ENCODE measurements at regions not wholly inside any gene's neighbourhood (a gene's known extent, or its start where the extent isn't known, plus 50 kb on each side); places are given as distances from the start of the nearest gene placed in this dataset.
"Not testable (repeated sequence)": the region's sequence is repeated elsewhere in the genome, so short reads cannot be mapped to it uniquely, and the experiment has no call there.

DNA sequence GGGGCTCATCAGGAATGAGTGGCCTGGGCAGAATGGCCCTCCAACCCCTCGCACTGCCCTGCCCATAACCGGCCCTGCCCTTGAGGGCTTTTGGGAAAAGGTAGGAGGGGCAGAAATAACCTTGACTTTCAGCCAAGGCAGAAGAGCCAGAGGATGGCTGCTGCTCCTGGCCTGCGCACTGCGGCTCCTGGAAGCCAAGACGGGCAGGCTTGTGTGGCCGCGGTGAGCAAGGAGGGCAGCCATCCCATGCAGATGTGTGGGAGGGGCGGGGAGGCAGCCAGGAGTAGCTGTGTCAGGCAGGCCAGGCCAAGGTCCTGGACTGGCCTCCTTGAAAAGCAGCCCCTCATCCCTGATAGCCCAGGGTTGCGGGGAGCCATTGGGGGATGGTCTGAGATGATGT, 57.6 kb upstream of the URI1 start:
- intact Hi-C loops (cut with DNase I; ENCODE audit: low total_unique reads) = no loop called here

DNA sequence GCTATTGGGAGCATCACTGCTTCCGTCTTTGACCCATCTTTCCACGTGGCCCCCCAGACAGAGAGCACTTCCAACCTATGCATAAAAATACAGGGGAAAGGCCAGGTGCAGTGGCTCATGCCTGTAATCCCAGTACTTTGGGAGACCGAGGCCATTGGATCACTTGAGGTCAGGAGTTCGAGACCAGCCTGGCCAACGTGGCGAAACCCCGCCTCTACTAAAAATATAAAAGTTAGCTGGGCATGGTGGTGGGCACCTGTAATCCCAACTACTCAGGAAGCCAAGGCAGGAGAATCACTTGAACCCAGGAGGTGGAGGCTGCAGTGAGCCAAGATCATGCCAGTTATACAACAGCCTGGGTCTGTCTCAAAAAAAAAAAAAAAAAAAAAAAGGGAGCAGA, 55.9 kb upstream of the URI1 start:
- H3K36me3 ChIP-seq; intact Hi-C loops (cut with DNase I; ENCODE audit: low total_unique reads); H3K4me1 ChIP-seq; H3K27ac ChIP-seq; DNase-seq; H3K4me3 ChIP-seq; H3K9me3 ChIP-seq; H3K27me3 ChIP-seq: not testable (repeated sequence)

More for the DNA sequence above, 57.6 kb upstream of the URI1 start:
- no peaks in the 10 kb centered on the region for H3K4me1 ChIP-seq
- no peak overlapping the region for H3K4me3 ChIP-seq
- TF ChIP-seq, protein P1, sequence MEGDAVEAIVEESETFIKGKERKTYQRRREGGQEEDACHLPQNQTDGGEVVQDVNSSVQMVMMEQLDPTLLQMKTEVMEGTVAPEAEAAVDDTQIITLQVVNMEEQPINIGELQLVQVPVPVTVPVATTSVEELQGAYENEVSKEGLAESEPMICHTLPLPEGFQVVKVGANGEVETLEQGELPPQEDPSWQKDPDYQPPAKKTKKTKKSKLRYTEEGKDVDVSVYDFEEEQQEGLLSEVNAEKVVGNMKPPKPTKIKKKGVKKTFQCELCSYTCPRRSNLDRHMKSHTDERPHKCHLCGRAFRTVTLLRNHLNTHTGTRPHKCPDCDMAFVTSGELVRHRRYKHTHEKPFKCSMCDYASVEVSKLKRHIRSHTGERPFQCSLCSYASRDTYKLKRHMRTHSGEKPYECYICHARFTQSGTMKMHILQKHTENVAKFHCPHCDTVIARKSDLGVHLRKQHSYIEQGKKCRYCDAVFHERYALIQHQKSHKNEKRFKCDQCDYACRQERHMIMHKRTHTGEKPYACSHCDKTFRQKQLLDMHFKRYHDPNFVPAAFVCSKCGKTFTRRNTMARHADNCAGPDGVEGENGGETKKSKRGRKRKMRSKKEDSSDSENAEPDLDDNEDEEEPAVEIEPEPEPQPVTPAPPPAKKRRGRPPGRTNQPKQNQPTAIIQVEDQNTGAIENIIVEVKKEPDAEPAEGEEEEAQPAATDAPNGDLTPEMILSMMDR (IDR thresholded peaks at IDR 0.05) = no peak
- no peak for TF ChIP-seq POLR2A (IDR thresholded peaks at IDR 0.05)
- no peaks in the 10 kb centered on the region for H3K27me3 ChIP-seq
- no peak for DNase-seq
- no peaks in the 10 kb centered on the region for H3K9me3 ChIP-seq
- H3K36me3 ChIP-seq = no peaks in the 10 kb centered on the region
- no peak overlapping the region for H3K27ac ChIP-seq

DNA sequence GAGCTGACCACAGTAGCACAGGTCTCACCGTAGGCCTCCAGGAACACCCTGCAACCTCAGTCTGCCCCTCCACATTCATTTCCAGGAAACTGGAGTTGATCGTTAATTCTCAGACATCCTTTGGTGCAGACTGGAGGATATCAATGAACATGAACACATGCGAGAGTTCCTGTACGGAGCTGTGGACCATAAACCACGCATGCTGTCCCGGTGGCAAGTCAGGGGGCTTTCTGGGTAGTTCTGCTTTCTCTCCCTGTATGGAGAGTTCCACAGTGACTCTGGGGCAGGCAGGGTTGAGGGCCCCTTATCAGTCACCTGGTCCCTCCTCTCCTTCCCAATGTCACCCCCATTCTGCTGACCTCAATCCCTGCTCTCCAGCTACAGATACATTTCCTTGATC, 55.5 kb upstream of the URI1 start:
- Histone ChIP-seq H3K27me3 (no peaks in the 10 kb centered on the region), H3K36me3 (no peaks in the 10 kb centered on the region), H3K4me3 (no peak overlapping the region), H3K9me3 (no peaks in the 10 kb centered on the region), H3K27ac (no peak overlapping the region), H3K4me1 (no peaks in the 10 kb centered on the region)
- no peak for DNase-seq
- TF ChIP-seq POLR2A (IDR thresholded peaks at IDR 0.05) = no peak
- TF ChIP-seq, protein P1 (IDR thresholded peaks at IDR 0.05) = no peak
- intact Hi-C loops (cut with DNase I; ENCODE audit: low total_unique reads) = no loop called here

DNA sequence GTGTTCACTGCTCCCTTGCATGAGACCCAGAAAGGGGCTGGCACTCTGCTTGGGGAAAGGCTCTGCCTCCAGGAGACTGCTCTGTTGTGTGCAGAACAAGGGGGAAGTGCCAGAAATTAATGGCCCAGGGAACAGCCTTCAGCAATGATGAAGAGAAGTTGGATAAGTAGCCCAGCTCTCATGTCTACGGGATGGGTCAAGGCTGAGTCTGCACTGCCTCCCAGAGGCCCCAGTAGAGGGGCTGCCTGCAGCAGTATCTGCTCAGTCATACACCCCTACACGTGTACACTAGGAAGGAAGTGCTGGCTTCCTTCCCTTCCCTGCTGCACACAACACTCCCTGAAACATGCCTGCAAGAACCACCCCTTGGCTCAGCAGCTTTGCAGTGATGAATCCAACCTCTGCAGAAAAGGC, 54.6 kb upstream of the URI1 start:
- Histone ChIP-seq H3K9me3 (no peaks in the 10 kb centered on the region), H3K36me3 (no peaks in the 10 kb centered on the region), H3K27ac (no peak overlapping the region), H3K4me3 (no peak overlapping the region), H3K27me3 (no peaks in the 10 kb centered on the region), H3K4me1 (no peaks in the 10 kb centered on the region)
- intact Hi-C loops (cut with DNase I; ENCODE audit: low total_unique reads) = no loop called here
- TF ChIP-seq, protein P1 (IDR thresholded peaks at IDR 0.05) = peak in 1 of 4 experiments; percentile 6
- TF ChIP-seq POLR2A (IDR thresholded peaks at IDR 0.05) = no peak
- DNase-seq = peak in 1 of 2 donors; percentile 19

DNA sequence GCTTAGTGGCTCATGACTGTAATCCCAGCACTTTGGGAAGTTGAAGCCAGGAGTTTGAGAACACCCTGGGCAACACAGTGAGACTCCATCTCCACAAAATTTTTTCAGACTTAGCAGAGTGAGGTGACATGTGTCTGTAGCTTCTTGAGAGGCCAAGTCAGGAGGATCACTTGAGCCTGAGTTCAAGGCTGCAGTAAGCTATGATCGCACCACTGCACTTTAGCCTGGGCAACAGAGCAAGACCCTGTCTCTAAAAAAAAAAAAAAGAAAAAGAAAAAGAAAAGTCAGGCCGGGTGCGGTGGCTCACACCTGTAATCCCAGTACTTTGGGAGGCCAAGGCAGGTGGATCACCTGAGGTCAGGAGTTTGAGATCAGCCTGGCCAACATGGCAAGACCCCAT, 54.0 kb upstream of the URI1 start:
- H3K36me3 ChIP-seq; H3K9me3 ChIP-seq; H3K27ac ChIP-seq; H3K27me3 ChIP-seq; intact Hi-C loops (cut with DNase I; ENCODE audit: low total_unique reads); H3K4me1 ChIP-seq; DNase-seq; H3K4me3 ChIP-seq: not testable (repeated sequence)

DNA sequence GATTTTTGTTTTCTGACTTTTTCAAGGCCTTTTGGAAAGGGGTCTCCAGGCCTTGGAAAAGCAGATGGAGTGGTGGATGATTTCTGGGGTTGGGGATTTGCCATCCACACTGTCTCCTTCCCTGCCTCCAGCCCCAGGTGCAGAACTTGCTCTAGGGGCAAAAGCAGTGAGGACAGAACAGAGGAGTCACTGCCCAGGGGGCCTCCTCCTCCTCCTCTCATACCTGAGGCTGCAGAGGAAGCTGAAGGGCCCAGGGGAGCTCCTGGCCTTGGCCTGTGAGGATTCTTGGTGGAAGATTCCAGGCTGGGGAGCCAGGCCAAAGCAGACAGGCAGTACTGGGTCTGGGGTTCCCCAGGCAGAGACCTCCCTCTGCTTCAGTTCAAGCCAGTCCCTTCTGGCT, 52.3 kb upstream of the URI1 start:
- Histone ChIP-seq H3K9me3 (no peaks in the 10 kb centered on the region), H3K27ac (no peak overlapping the region), H3K4me1 (no peaks in the 10 kb centered on the region), H3K4me3 (no peak overlapping the region), H3K36me3 (no peaks in the 10 kb centered on the region), H3K27me3 (no peaks in the 10 kb centered on the region)
- intact Hi-C loops (cut with DNase I; ENCODE audit: low total_unique reads) = no loop called here
- TF ChIP-seq, protein P1 (IDR thresholded peaks at IDR 0.05) = no peak
- TF ChIP-seq POLR2A (IDR thresholded peaks at IDR 0.05) = no peak
- DNase-seq = no peak

All from uterus (tissue), 3 donors.